WTC11 (cell line): ENCODE measurements at regions not wholly inside any gene's neighbourhood (a gene's known extent, or its start where the extent isn't known, plus 50 kb on each side); places are given as distances from the start of the nearest gene placed in this dataset.

Experiments
- ATAC-seq: fragments of 200-7000 bp; cut with Tn5 transposase; 2 replicates; pipeline ENCODE4 v1.10.0; 2021; ENCODE audit warnings: mild to moderate bottlenecking, moderate library complexity
- CTCF ChIA-PET: fragments of 300-600 bp; sonication (Branson Sonifier 250); formaldehyde crosslinking; loops from one replicate; lab custom pipeline; 2021; ENCODE audit warnings: antibody characterized with exemption; lab: Charles Lee
- POLR2A ChIA-PET: fragments of 350-600 bp; sonication (Branson Sonifier 250); formaldehyde crosslinking; loops from one replicate; lab custom pipeline; 2021; ENCODE audit warnings: antibody characterized with exemption; lab: Charles Lee
- DNase-seq: peaks from one replicate; pipeline ENCODE4 v3.0.0; 2021; ENCODE audit warnings: low spot score
- H3K27ac Mint-ChIP-seq: 2 replicates; pipeline ENCODE4 v1.8.0; 2021; ENCODE audit warnings: mixed read lengths
- H3K27me3 Mint-ChIP-seq: 2 replicates; pipeline ENCODE4 v1.8.0; 2021; ENCODE audit warnings: low read depth, mild to moderate bottlenecking, moderate library complexity, mixed read lengths
- H3K36me3 Mint-ChIP-seq: 2 replicates; pipeline ENCODE4 v1.8.0; 2021; ENCODE audit warnings: mixed read lengths
- H3K4me1 Mint-ChIP-seq: 2 replicates; pipeline ENCODE4 v1.8.0; 2022; ENCODE audit warnings: mixed read lengths
- H3K4me3 Mint-ChIP-seq: 2 replicates; pipeline ENCODE4 v1.8.0; 2021; ENCODE audit warnings: mild to moderate bottlenecking, moderate library complexity, mixed read lengths
- H3K9me3 Mint-ChIP-seq: 2 replicates; pipeline ENCODE4 v1.8.0; 2021; ENCODE audit warnings: mixed read lengths
- AR ChIP-seq: fragments of 250-450 bp; sonication (Bioruptor Pico); IDR thresholded peaks from 2 replicates; pipeline ENCODE4 v1.9.0; 2021; ENCODE audit warnings: mild to moderate bottlenecking
- CDX4 ChIP-seq: fragments of 250-450 bp; sonication (Bioruptor Pico); IDR thresholded peaks from 2 replicates; pipeline ENCODE4 v1.9.0; 2021; ENCODE audit warnings: moderate library complexity, mild to moderate bottlenecking, inconsistent platforms, borderline replicate concordance
- FOXK1 ChIP-seq: sonication (generic); formaldehyde crosslinking; IDR thresholded peaks from 2 replicates; pipeline ENCODE4 v1.8.0; 2022; ENCODE audit warnings: mild to moderate bottlenecking, moderate library complexity, missing genetic modification reagents
- GTF2I ChIP-seq: fragments of 250-450 bp; sonication (Bioruptor Pico); conservative IDR thresholded peaks from 2 replicates; pipeline ENCODE4 v1.4.0; 2021; ENCODE audit warnings: mild to moderate bottlenecking
- IRF1 ChIP-seq: sonication (generic); formaldehyde crosslinking; IDR thresholded peaks from 2 replicates; pipeline ENCODE4 v1.8.0; 2023; ENCODE audit warnings: missing genetic modification reagents
- JAZF1 ChIP-seq: fragments of 250-450 bp; sonication (Bioruptor Pico); IDR thresholded peaks from 2 replicates; pipeline ENCODE4 v1.9.0; 2021; ENCODE audit warnings: moderate library complexity, mild to moderate bottlenecking, inconsistent platforms
- MLX ChIP-seq: sonication (generic); formaldehyde crosslinking; IDR thresholded peaks from 2 replicates; pipeline ENCODE4 v1.8.1; 2023; ENCODE audit warnings: mild to moderate bottlenecking, missing genetic modification reagents, moderate library complexity
- MXD4 ChIP-seq: fragments of 250-450 bp; sonication (Bioruptor Pico); IDR thresholded peaks from 2 replicates; pipeline ENCODE4 v1.8.0; 2021; ENCODE audit warnings: mild to moderate bottlenecking, moderate library complexity, borderline replicate concordance
- NFATC4 ChIP-seq: fragments of 250-450 bp; sonication (Bioruptor Pico); IDR thresholded peaks from 2 replicates; pipeline ENCODE4 v1.9.0; 2021; ENCODE audit warnings: mild to moderate bottlenecking
- NR1H2 ChIP-seq: sonication (generic); formaldehyde crosslinking; IDR thresholded peaks from 2 replicates; pipeline ENCODE4 v1.9.0; 2021; ENCODE audit warnings: mild to moderate bottlenecking, moderate library complexity, missing genetic modification reagents
- RELA ChIP-seq: sonication (generic); formaldehyde crosslinking; IDR thresholded peaks from 2 replicates; pipeline ENCODE4 v1.8.1; 2022; ENCODE audit warnings: missing genetic modification reagents, mild to moderate bottlenecking, borderline replicate concordance
- RORB ChIP-seq: fragments of 250-450 bp; sonication (Bioruptor Pico); IDR thresholded peaks from 2 replicates; pipeline ENCODE4 v1.9.0; 2021; ENCODE audit warnings: mild to moderate bottlenecking
- SP1 ChIP-seq: sonication (generic); formaldehyde crosslinking; conservative IDR thresholded peaks from 2 replicates; pipeline ENCODE4 v1.8.1; 2022; ENCODE audit warnings: missing genetic modification reagents
- USF1 ChIP-seq: sonication (generic); formaldehyde crosslinking; IDR thresholded peaks from 2 replicates; pipeline ENCODE4 v1.8.0; 2022; ENCODE audit warnings: mild to moderate bottlenecking, missing genetic modification reagents
- ZMAT4 ChIP-seq: fragments of 250-450 bp; sonication (Bioruptor Pico); IDR thresholded peaks from 2 replicates; pipeline ENCODE4 v1.9.0; 2021; ENCODE audit warnings: mild to moderate bottlenecking
- ZNF317 ChIP-seq: sonication (generic); formaldehyde crosslinking; IDR thresholded peaks from 2 replicates; pipeline ENCODE4 v1.8.1; 2023; ENCODE audit warnings: low read depth, mild to moderate bottlenecking, moderate library complexity, missing genetic modification reagents, borderline replicate concordance
- ZNF512 ChIP-seq: sonication (generic); formaldehyde crosslinking; IDR thresholded peaks from 2 replicates; pipeline ENCODE4 v1.8.1; 2022; ENCODE audit warnings: missing genetic modification reagents, borderline replicate concordance
- ZNF532 ChIP-seq: fragments of 250-450 bp; sonication (Bioruptor Pico); IDR thresholded peaks from 2 replicates; pipeline ENCODE4 v1.9.0; 2021; ENCODE audit warnings: mild to moderate bottlenecking, borderline replicate concordance

GRCh38 chr4:166228112-166228511, 355.1 kb downstream of the TLL1 start:
- TF ChIP-seq FOXK1 (CRISPR knock-in tag) (no peak), RELA (CRISPR knock-in tag) (no peak), USF1 (CRISPR knock-in tag) (no peak), JAZF1 (CRISPR knock-in tag) (no peak), MLX (no peak), ZNF512 (no peak)
- TF ChIP-seq, all 79 proteins: peak for 0
- no peaks in the 10 kb centered on the region for H3K36me3 Mint-ChIP-seq
- ATAC-seq (no peak), DNase-seq (no peak)
- H3K27me3 Mint-ChIP-seq, result no peaks in the 10 kb centered on the region
- ChIA-PET CTCF (no interaction called here), POLR2A (no interaction called here)
- H3K4me1 Mint-ChIP-seq, result no peaks in the 10 kb centered on the region
- H3K9me3 Mint-ChIP-seq, result peaks cover 14% of the 10 kb centered on the region
- H3K27ac Mint-ChIP-seq, result no peak overlapping the region
- no peak overlapping the region for H3K4me3 Mint-ChIP-seq

GRCh38 chr4:166229799-166230198, 356.8 kb downstream of the TLL1 start:
- H3K9me3 Mint-ChIP-seq, result peaks cover 14% of the 10 kb centered on the region
- CTCF ChIA-PET, result no interaction called here
- no peak overlapping the region for H3K27ac Mint-ChIP-seq
- no peaks in the 10 kb centered on the region for H3K36me3 Mint-ChIP-seq
- no peak overlapping the region for H3K4me3 Mint-ChIP-seq
- H3K27me3 Mint-ChIP-seq, result no peaks in the 10 kb centered on the region
- H3K4me1 Mint-ChIP-seq, result no peaks in the 10 kb centered on the region
- ATAC-seq (no peak), DNase-seq (no peak)
- POLR2A ChIA-PET, result no interaction called here
- no peak for TF ChIP-seq MXD4
- no peak for TF ChIP-seq CDX4 (CRISPR knock-in tag)
- no peak for TF ChIP-seq NFATC4 (CRISPR knock-in tag)
- no peak for TF ChIP-seq AR (CRISPR knock-in tag)
- TF ChIP-seq IRF1 (CRISPR knock-in tag), result no peak
- TF ChIP-seq SP1 (CRISPR knock-in tag), result no peak
- no peak for TF ChIP-seq GTF2I (CRISPR knock-in tag)
- TF ChIP-seq ZNF512, result no peak
- no peak for TF ChIP-seq RORB (CRISPR knock-in tag)
- TF ChIP-seq ZMAT4 (CRISPR knock-in tag), result no peak
- TF ChIP-seq NR1H2, result no peak
- no peak for TF ChIP-seq ZNF532
- TF ChIP-seq ZNF317 (CRISPR knock-in tag), result no peak
